ENCODE measurements at regions not wholly inside any gene's neighbourhood (a gene's known extent, or its start where the extent isn't known, plus 50 kb on each side); places are given as distances from the start of the nearest gene placed in this dataset.
A peak's percentile ranks its signal among the peaks of the same experiment; 100 is the strongest.

GRCh38 chr5:109485030-109485429 is 75.3 kb upstream of the PJA2 start:
- DNase-seq (ENCODE audit: insufficient read length) (no peak), FAIRE-seq (no peak)
- no peak for TF ChIP-seq POLR2A (IDR thresholded peaks at IDR 0.05; ENCODE audit: low read depth, low read length)
- no peak for TF ChIP-seq POLR2AphosphoS5 (IDR thresholded peaks at IDR 0.05; ENCODE audit: low read depth, low read length)
- no peak for TF ChIP-seq TAF1 (IDR thresholded peaks at IDR 0.05; ENCODE audit: borderline replicate concordance, low read depth, low read length)

DNA sequence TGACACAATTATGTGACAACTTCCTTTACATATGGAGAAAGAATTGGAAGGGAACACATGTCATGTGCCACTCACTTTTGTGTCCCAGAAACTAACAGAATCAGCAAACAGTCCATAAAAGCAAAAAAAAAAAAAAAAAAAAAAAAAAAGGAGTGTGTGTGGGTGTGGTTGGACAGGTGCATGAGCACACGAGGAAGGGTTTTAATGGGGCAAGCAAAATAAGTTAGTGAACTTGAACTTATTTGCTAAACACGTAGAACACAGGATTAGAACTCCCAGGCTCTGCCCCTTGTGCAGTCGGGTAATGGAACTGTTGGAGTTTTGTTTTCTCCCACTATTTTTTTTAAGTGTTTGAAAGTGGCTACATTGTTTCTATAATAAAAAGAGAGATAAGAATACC is 74.8 kb upstream of the PJA2 start:
- TF ChIP-seq POLR2A (IDR thresholded peaks at IDR 0.05; ENCODE audit: low read depth, low read length): no peak
- TF ChIP-seq TAF1 (IDR thresholded peaks at IDR 0.05; ENCODE audit: borderline replicate concordance, low read depth, low read length): no peak
- TF ChIP-seq POLR2AphosphoS5 (IDR thresholded peaks at IDR 0.05; ENCODE audit: low read depth, low read length): no peak
- FAIRE-seq (no peak), DNase-seq (ENCODE audit: insufficient read length) (no peak)

DNA sequence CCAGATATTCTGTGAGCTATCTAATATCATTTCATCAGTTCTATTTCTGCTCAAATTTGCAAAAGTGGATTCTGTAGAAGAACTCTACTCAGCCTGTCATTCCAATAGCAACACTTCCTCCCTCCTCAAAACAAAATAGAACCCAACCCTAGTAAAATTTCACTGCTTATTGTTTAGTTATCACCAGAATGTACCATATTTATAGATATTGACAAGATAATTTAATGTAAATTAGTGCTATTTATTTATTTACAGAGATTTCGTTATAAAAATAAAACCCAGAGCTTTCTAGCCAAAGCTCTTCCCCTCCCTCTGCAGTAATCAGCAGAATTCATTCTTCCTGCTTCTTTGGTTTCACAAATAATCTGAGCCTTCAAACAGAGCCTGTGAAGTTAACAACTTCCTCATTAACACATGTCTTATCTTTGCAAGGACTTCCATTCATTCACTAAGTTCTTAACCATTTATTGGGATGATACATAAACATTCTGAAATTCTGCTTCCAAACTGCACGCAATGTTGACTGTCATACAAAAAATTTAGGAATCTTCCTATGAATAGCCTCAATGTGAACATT is 73.7 kb upstream of the PJA2 start:
- TF ChIP-seq POLR2A (IDR thresholded peaks at IDR 0.05; ENCODE audit: low read depth, low read length) (no peak), POLR2AphosphoS5 (IDR thresholded peaks at IDR 0.05; ENCODE audit: low read depth, low read length) (no peak), TAF1 (IDR thresholded peaks at IDR 0.05; ENCODE audit: borderline replicate concordance, low read depth, low read length) (no peak)
- DNase-seq (ENCODE audit: insufficient read length) (no peak), FAIRE-seq (no peak)

GRCh38 chr5:109482748-109483147 is 73.0 kb upstream of the PJA2 start:
- TF ChIP-seq POLR2AphosphoS5 (IDR thresholded peaks at IDR 0.05; ENCODE audit: low read depth, low read length) (no peak), TAF1 (IDR thresholded peaks at IDR 0.05; ENCODE audit: borderline replicate concordance, low read depth, low read length) (no peak), POLR2A (IDR thresholded peaks at IDR 0.05; ENCODE audit: low read depth, low read length) (no peak)
- FAIRE-seq (no peak), DNase-seq (ENCODE audit: insufficient read length) (no peak)

- no peak for DNase-seq (ENCODE audit: insufficient read length)
- TF ChIP-seq POLR2AphosphoS5 (IDR thresholded peaks at IDR 0.05; ENCODE audit: low read depth, low read length) (no peak), TAF1 (IDR thresholded peaks at IDR 0.05; ENCODE audit: borderline replicate concordance, low read depth, low read length) (no peak), POLR2A (IDR thresholded peaks at IDR 0.05; ENCODE audit: low read depth, low read length) (no peak)
- FAIRE-seq: no peak
These were observed 69.6 kb upstream of the PJA2 start for GRCh38 chr5:109479260-109479860.

DNA sequence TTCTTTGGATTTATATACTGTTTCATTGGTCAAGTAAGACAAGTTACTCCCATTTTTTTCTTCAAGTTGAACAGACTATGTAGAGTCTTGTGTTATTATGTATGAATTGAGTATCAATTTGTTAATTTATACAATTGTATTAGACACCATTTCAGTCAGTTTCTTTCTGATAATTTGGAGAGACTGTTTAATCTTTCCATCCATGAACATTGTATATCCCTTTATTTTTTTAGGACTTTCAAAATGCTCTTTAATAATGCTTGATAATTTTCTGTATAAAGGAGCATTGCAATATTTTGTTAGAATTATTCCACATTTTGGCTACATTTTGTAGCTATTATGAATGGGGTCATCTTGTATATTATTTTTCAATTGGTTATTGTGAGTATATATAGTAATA is 69.1 kb upstream of the PJA2 start:
- DNase-seq (ENCODE audit: insufficient read length): no peak
- TF ChIP-seq POLR2AphosphoS5 (IDR thresholded peaks at IDR 0.05; ENCODE audit: low read depth, low read length): no peak
- TF ChIP-seq POLR2A (IDR thresholded peaks at IDR 0.05; ENCODE audit: low read depth, low read length): no peak
- no peak for TF ChIP-seq TAF1 (IDR thresholded peaks at IDR 0.05; ENCODE audit: borderline replicate concordance, low read depth, low read length)
- FAIRE-seq: no peak

- FAIRE-seq (no peak), DNase-seq (ENCODE audit: insufficient read length) (no peak)
- TF ChIP-seq TAF1 (IDR thresholded peaks at IDR 0.05; ENCODE audit: borderline replicate concordance, low read depth, low read length) (no peak), POLR2AphosphoS5 (IDR thresholded peaks at IDR 0.05; ENCODE audit: low read depth, low read length) (no peak), POLR2A (IDR thresholded peaks at IDR 0.05; ENCODE audit: low read depth, low read length) (no peak)
These were observed 66.5 kb upstream of the PJA2 start for GRCh38 chr5:109476292-109476691.

DNA sequence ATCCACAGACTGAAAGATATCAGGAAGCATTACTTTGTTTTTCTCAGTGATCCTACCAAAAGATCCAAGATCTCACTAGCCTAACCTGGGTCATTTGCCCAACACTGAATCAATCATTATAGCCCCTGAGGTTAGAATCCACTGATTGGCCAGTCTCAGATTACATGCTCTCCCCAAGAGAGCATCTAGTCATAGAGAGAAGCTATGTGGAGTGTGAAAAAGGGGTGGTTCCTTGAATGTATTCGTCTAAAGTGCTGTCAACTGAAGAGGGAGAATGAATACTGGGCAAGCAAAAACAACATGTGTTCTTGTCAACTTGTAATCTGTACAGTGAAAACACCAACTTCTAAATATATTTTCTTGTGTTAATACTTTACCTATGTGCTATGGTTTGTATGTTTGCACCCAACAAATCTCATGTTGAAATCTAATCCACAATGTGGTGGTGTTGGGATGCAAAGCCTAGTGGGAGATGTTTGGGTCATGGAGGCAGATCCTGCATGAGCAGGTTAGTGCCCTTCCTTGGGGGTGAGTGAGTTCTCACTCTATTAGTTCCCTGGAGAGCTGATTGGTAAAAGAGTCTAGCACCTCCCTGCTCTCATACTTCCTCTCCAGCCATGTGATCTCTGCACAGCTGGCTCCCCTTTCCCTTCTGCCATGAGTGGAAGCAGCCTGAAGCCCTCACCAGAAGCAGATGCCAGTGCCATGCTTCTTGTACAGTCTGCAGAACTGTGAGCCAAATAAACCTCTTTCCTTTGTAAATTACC is 60.3 kb upstream of the PJA2 start:
- DNase-seq (ENCODE audit: insufficient read length) (no peak), FAIRE-seq (no peak)
- TF ChIP-seq POLR2A (IDR thresholded peaks at IDR 0.05; ENCODE audit: low read depth, low read length): no peak
- no peak for TF ChIP-seq POLR2AphosphoS5 (IDR thresholded peaks at IDR 0.05; ENCODE audit: low read depth, low read length)
- TF ChIP-seq TAF1 (IDR thresholded peaks at IDR 0.05; ENCODE audit: borderline replicate concordance, low read depth, low read length): no peak

GRCh38 chr5:109468737-109469420 is 59.1 kb upstream of the PJA2 start:
- TF ChIP-seq POLR2A (IDR thresholded peaks at IDR 0.05; ENCODE audit: low read depth, low read length) (no peak), POLR2AphosphoS5 (IDR thresholded peaks at IDR 0.05; ENCODE audit: low read depth, low read length) (no peak), TAF1 (IDR thresholded peaks at IDR 0.05; ENCODE audit: borderline replicate concordance, low read depth, low read length) (no peak)
- no peak for DNase-seq (ENCODE audit: insufficient read length)
- FAIRE-seq: peak; percentile 89

DNA sequence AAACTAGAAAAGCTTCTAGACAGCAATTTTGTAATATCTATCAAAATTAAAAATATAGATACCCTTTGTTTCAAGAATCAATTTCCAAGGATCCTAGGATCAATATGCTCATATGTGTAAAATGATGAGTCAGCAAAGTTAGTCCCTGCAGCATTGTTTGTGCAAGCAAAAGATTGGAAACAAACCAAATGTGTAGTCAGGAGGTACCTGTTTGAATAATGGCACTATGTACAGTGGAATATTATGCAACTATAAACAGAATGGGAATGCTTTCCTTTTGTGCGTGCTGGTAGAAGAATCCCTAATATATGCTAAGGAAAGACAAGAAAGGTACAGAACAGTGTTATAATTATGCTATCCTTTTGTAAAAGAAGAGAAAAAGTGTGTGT is 58.5 kb upstream of the PJA2 start:
- TF ChIP-seq POLR2A (IDR thresholded peaks at IDR 0.05; ENCODE audit: low read depth, low read length) (no peak), POLR2AphosphoS5 (IDR thresholded peaks at IDR 0.05; ENCODE audit: low read depth, low read length) (no peak), TAF1 (IDR thresholded peaks at IDR 0.05; ENCODE audit: borderline replicate concordance, low read depth, low read length) (no peak)
- DNase-seq (ENCODE audit: insufficient read length) (no peak), FAIRE-seq (no peak)

- TF ChIP-seq TAF1 (IDR thresholded peaks at IDR 0.05; ENCODE audit: borderline replicate concordance, low read depth, low read length) (no peak), POLR2A (IDR thresholded peaks at IDR 0.05; ENCODE audit: low read depth, low read length) (no peak), POLR2AphosphoS5 (IDR thresholded peaks at IDR 0.05; ENCODE audit: low read depth, low read length) (no peak)
- no peak for DNase-seq (ENCODE audit: insufficient read length)
- no peak for FAIRE-seq
These were observed 57.3 kb upstream of the PJA2 start for GRCh38 chr5:109467058-109467457.
